ENCODE measurements at regions not wholly inside any gene's neighbourhood (a gene's known extent, or its start where the extent isn't known, plus 50 kb on each side); places are given as distances from the start of the nearest gene placed in this dataset.

- no peak for DNase-seq (ENCODE audit: low read depth)
Observed at GRCh38 chr11:134576286-134576685, 164.2 kb upstream of the B3GAT1 start.

DNA sequence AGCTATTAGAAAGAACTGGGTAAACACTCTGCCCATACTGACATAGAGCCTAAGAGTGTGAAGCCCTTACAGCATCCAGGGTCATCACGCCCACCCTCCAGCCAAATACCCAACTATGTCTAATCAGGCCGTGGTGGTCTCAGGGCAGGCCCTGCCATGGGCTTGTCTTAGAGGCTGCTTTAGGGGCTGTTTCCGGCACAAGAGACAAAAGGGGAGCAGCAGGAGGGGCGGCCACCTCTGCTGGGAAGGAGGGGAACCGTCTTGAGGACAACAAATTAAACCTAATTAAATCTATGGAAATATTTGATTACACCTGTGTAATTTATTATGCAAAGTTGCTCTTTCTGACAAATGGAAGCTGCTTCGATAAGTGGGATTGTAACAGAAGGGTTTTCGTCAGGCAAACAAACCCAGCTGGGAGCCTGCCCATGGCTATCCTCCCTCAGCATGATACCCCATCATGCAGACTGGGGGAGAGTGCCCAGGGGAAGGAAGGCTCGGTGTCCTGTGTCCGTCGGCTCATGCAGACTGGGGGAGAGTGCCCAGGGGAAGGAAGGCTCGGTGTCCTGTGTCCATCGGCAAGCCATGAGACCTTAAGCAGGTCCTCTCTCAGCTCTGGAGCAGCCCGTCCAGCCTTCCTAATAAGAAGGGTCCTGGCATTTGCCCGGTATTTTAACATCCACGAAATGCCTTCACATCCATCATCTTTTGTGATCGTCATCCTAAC, 163.6 kb upstream of the B3GAT1 start:
- no peak for DNase-seq (ENCODE audit: low read depth)

GRCh38 chr11:134574947-134575346, 162.9 kb upstream of the B3GAT1 start:
- DNase-seq (ENCODE audit: low read depth) = no peak

GRCh38 chr11:134574425-134574824, 162.4 kb upstream of the B3GAT1 start:
- no peak for DNase-seq (ENCODE audit: low read depth)

DNA sequence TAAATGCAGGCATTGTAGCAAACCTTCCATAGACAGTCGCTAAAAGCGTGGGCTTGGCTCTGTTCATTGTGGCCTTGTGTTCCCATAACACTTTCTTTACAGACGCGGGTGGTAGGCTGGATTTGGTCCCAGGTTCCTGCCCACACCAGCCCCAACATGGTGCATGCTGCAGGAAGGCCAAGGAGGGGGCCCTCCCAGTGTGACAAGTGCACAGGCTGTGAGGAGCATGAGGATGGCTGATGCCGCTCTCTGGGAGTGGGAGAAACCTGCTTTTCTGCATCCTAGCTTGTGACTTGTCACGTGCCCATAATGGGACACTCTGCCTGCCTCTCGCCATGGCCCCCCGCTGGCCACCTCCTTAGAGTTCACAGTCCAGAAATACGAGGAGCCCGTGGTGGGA, 161.8 kb upstream of the B3GAT1 start:
- DNase-seq (ENCODE audit: low read depth) = no peak

DNA sequence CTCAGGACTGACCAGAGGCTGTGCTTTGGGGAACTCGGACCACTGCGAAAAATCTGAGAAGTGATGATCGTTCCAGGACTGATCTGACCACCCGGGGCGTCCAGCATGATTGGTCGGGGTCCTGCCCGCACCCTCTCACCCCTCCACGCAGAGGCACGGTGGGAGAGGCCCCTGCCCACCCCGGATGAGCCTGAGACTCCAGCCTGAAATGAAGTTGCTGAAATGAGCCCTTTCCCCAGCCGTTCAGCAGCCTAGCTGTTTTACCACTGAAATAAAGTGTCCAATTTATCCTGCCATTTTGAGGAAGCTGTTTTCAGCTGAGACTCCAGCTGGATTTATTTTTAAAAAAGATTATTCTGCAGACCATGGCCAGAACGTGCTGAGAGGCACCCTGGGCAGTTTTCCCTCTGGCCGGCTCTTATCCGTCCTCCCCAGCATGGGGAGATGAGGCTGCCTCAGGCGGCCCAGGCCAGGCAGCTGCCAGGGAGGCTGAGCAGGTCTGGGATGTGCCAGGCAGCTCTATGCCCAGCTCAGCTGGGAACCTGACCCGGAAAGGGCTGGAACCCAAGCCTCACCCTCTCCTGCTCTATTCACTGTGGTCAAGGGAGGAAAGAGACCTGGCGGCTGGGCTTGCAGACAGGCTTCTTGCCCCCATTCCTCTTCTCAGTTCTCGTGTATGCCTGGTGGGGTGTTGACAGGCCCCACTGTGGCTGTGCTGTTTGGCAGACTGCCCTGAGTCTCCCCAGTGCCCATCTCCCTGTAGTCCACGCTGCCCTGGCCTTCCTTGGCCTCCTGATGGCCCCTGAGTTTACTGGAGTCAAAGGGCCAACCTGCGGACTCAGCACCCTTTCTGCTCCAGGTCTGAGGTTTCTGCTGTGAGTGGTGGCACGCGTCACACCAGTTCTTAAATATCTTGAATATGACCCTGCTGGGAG, 161.0 kb upstream of the B3GAT1 start:
- DNase-seq (ENCODE audit: low read depth) = no peak

GRCh38 chr11:134571301-134571700, 159.3 kb upstream of the B3GAT1 start:
- DNase-seq (ENCODE audit: low read depth) = no peak

DNA sequence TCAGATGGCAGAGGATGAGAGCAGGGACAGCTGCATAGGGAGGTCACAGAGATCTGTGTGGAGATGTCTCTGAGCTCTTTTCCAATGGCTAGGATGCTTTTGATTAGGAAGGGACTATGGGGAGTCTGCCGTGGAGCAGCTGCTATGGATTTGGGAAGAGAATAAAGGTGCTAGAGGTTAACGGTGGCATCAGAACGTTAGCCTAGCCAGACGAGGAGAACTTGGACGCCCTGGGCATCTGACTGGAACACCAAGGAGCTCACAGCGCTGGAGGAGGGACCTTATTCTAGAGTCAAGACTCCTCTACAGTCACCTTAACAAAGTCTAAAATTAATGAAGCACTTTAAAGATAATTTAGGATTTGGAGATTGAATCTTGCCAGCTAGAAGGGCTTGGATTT, 157.2 kb upstream of the B3GAT1 start:
- no peak for DNase-seq (ENCODE audit: low read depth)

DNA sequence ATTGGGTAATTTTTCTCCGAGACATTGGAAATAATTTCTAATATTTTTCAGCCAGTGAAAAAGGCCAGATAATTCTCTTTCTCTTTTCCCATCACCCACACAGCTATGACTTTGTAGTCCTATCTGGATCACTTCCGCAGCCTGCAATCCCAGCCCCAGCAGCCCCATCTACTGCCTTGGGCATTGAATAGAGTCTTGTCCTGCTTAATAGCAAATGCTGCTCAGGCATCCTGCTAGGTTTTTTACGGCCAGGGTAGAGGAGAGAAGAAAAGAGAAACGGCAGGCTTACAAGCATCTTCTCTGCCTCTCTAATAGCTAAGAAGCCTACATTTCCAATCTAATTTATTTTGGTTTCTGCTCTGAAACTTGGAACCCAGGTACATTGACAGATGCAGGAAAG, 154.3 kb upstream of the B3GAT1 start:
- DNase-seq (ENCODE audit: low read depth) = no peak

GRCh38 chr11:134565343-134565891, 153.4 kb upstream of the B3GAT1 start:
- DNase-seq (ENCODE audit: low read depth) = no peak

GRCh38 chr11:134564472-134565200, 152.6 kb upstream of the B3GAT1 start:
- DNase-seq (ENCODE audit: low read depth) = no peak

DNA sequence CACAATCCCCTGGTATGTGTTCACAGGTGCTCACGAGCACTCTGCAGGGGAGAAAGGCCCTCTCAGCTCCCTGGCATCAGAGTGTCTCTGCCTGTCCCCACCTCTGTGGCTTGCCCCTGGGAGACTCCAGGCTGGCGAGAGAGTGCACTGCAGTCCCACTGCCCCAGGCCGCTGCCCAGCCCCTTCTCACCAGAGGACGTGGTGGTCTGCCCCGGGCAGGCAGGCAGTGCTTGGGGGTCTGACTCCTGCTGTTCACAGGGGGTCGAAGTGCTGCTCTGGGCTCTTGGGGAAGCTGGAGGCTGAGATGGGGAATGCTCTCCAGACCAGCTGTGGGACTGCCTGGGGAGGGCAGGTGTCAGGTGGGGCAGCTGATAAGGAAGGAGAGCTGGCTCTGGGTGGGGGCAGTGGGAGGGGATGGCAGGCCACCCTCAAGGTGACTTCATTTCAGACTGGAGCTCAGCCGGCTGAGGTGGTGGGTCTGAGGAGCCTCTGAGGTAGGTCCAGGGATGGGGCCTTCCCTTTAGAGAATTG, 151.0 kb upstream of the B3GAT1 start:
- DNase-seq (ENCODE audit: low read depth) = no peak

GRCh38 chr11:134562196-134562595, 150.2 kb upstream of the B3GAT1 start:
- DNase-seq (ENCODE audit: low read depth) = no peak

GRCh38 chr11:134561331-134561720, 149.3 kb upstream of the B3GAT1 start:
- DNase-seq (ENCODE audit: low read depth) = no peak

DNA sequence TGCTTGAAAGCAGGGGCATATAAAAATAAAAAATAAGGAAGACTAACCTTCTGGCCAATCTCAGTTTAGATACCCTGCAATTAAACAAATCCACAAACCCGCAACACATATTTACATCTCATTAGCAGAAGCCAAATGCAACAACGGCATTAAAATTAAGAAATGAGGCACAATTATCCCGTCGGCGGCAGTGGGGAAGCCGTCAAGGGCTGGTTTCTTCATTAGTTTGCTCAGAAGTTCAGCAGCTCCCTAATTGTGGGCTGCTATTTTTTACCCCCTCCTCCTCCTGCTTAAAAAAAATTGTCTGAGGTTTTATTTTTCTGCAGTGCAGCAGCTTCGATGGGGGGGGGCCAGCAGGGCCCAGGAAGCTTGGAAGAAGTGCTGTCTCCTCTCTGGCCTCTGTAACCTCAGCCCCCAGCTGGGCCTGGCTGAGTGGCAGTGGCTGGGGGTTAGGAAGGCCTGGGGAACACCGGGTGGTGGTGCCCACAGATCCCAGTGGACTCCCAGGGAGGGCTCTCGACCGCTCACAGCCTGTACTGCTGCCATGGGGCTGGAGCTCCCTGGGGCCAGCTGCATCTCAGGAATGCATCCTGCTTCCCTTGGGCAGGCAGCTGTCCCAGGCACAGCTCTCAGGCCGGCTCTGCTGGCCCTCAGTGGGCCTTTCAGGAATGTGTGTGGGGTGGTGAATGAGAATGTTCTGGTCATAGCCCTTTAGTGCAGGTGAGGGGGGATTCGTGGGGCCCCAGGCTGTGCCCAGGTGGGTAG, 148.7 kb upstream of the B3GAT1 start:
- no peak for DNase-seq (ENCODE audit: low read depth)

- no peak for DNase-seq (ENCODE audit: low read depth)
Observed at GRCh38 chr11:134560066-134560465, 148.0 kb upstream of the B3GAT1 start.

GRCh38 chr11:134559602-134559962, 147.5 kb upstream of the B3GAT1 start:
- DNase-seq (ENCODE audit: low read depth) = no peak

DNA sequence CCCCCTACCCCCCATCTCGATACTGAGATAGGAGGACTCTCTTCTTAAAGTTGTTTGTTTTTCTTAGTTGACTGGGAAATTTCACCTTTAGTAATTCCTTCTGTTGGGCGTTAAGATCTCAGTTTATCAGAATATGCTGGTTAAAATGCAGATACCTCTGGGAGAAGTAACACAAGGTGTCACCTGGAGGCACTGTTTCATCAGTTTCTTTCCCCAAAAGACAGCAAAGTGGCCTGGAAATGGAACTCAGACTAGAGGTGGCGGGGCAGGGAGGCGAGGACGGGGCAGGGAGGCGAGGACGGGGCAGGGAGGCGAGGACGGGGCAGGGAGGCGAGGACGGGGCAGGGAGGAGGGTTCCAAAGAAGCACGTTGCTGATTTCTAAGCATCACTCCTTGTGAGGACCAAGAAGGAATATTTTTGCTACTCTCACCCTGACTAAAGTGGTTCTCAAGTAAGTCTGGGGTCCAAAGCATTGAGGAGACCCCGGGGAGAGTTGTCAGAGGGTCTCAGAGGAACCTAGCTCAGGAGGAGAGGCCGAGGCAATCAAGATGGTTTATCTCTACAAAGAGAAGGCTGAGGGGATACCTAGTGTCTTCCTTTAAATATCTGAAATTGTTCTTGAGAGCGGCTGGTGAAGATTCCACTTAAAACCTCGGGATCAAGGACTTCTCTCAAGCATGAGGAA, 147.0 kb upstream of the B3GAT1 start:
- no peak for DNase-seq (ENCODE audit: low read depth)

DNA sequence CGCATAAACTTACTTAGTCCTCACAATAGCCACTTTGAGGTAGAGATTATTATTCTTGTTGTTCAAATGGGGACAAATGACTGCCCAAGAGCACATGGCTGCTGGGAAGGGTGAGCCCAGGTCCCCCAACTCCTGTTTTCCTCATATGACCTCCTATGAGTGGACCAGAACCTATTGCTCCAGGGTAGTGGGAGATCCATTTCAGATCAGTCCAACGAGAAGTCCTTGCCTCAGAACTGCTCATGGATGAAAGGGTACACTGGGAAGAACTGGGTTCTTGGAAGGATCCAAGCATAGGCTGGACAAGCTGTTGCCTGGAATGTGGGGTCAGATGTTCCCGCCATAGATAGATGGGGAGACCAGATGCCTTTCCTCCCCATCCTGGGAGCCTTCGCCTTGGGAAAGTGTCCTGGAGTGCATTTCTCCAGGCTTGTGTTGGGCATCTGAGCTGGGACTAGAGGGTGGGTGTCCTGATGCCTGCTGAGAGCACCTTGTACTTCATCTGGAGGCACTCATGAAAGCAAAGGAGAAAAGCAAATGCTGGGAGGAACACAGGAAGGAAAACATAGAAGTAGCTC, 146.3 kb upstream of the B3GAT1 start:
- no peak for DNase-seq (ENCODE audit: low read depth)

DNA sequence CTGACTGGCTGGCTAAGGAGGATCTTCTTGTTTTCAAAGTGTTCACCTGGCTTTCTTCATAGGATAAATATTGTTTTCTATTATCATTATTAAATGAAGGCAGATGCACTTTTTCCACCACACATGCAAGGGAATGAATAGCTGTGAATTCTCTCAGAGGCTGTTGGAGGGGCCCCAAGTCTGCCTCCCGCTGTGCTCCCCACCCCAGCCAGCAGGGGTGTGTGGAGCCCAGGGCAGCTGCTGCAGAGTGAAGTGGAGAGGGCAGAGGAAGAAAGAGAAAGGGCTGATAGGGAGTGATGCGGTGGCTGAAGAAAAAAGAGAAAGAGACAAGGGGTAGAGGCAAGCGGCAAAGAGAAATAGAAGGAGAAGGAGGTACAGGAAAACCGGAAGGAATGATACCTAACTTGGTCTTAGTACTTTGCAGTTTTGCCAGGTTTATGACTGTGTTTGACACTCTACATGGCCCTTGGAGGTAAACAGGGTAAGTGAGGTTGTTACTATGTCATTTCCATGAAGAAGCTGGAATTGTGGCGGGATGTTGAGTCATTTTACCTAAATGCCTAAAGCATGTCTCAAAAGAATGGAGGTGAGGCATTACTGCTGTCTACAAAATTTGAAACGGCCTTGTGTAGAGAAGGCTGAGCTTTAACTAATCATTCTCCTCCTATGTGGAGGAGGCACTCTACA, 145.7 kb upstream of the B3GAT1 start:
- no peak for DNase-seq (ENCODE audit: low read depth)
